HG03442 (cell line): ENCODE measurements at regions not wholly inside any gene's neighbourhood (a gene's known extent, or its start where the extent isn't known, plus 50 kb on each side); places are given as distances from the start of the nearest gene placed in this dataset.
"Not testable (repeated sequence)": the region's sequence is repeated elsewhere in the genome, so short reads cannot be mapped to it uniquely, and the experiment has no call there.

ENCODE experiments used
- ATAC-seq: cut with Tn5 transposase; IDR thresholded peaks from one replicate; pipeline ENCODE4 v1.9.1; 2021; ENCODE audit warnings: mild to moderate bottlenecking, moderate library complexity; ENCODE audit not compliant: unreplicated experiment

- no peak for ATAC-seq
Measured at GRCh38 chr9:27801545-27801944, 228.3 kb upstream of the C9orf72 start.

- ATAC-seq, result no peak
Measured at GRCh38 chr9:27802418-27802817, 229.1 kb upstream of the C9orf72 start.

- no peak for ATAC-seq
Measured at GRCh38 chr9:27808864-27809263, 235.6 kb upstream of the C9orf72 start.

- ATAC-seq, result no peak
Measured at GRCh38 chr9:27817747-27818146, 244.5 kb upstream of the C9orf72 start.

GRCh38 chr9:27818348-27818747 is 245.1 kb upstream of the C9orf72 start:
- no peak for ATAC-seq

- no peak for ATAC-seq
Measured at GRCh38 chr9:27828908-27829307, 255.6 kb upstream of the C9orf72 start.

GRCh38 chr9:27829621-27830020 is 256.3 kb upstream of the C9orf72 start:
- ATAC-seq, result no peak

- ATAC-seq, result not testable (repeated sequence)
Measured at GRCh38 chr9:27832108-27832507, 258.8 kb upstream of the C9orf72 start.

- ATAC-seq, result no peak
Measured at GRCh38 chr9:27835286-27835685, 262.0 kb upstream of the C9orf72 start.

- no peak for ATAC-seq
Measured at GRCh38 chr9:27835746-27836145, 262.5 kb upstream of the C9orf72 start.

- no peak for ATAC-seq
Measured at GRCh38 chr9:27836661-27837401, 263.6 kb upstream of the C9orf72 start.

- no peak for ATAC-seq
Measured at GRCh38 chr9:27838876-27839275, 265.6 kb upstream of the C9orf72 start.

- not testable (repeated sequence) for ATAC-seq
Measured at GRCh38 chr9:27839767-27840166, 266.5 kb upstream of the C9orf72 start.

GRCh38 chr9:27844797-27845196 is 271.5 kb upstream of the C9orf72 start:
- no peak for ATAC-seq

GRCh38 chr9:27847380-27847779 is 274.1 kb upstream of the C9orf72 start:
- ATAC-seq, result no peak

- ATAC-seq, result no peak
Measured at GRCh38 chr9:27847818-27848217, 274.5 kb upstream of the C9orf72 start.

- ATAC-seq, result no peak
Measured at GRCh38 chr9:27848315-27848714, 275.0 kb upstream of the C9orf72 start.

- ATAC-seq, result no peak
Measured at GRCh38 chr9:27851858-27852257, 278.6 kb upstream of the C9orf72 start.

GRCh38 chr9:27853529-27853928 is 280.2 kb upstream of the C9orf72 start:
- ATAC-seq, result no peak

GRCh38 chr9:27856054-27856453 is 282.8 kb upstream of the C9orf72 start:
- ATAC-seq, result no peak

- no peak for ATAC-seq
Measured at GRCh38 chr9:27856748-27857147, 283.5 kb upstream of the C9orf72 start.

- ATAC-seq, result no peak
Measured at GRCh38 chr9:27861887-27862286, 288.6 kb upstream of the C9orf72 start.
